Kidney epithelial cell (primary cell): ENCODE measurements at regions not wholly inside any gene's neighbourhood (a gene's known extent, or its start where the extent isn't known, plus 50 kb on each side); places are given as distances from the start of the nearest gene placed in this dataset.

ENCODE experiments used
- DNase-seq: peaks from one replicate; pipeline ENCODE4 v3.0.0-alpha.2; 2010; ENCODE audit warnings: low read depth
- H3K27me3 ChIP-seq: 2 replicates; pipeline ENCODE4 v1.6.0; 2011; ENCODE audit warnings: low read length; ENCODE audit not compliant: control insufficient read depth, insufficient read depth
- H3K36me3 ChIP-seq: 2 replicates; pipeline ENCODE4 v1.5.1; 2011; ENCODE audit warnings: low read length; ENCODE audit not compliant: control insufficient read depth, insufficient read depth
- H3K4me3 ChIP-seq: 2 replicates; pipeline ENCODE4 v1.5.1; 2011; ENCODE audit warnings: low read depth, mild to moderate bottlenecking, control low read depth, low read length
- CTCF ChIP-seq: IDR thresholded peaks from 2 replicates; pipeline ENCODE4 v1.5.1; 2011; ENCODE audit warnings: mild to moderate bottlenecking, moderate library complexity, low read length, control low read depth, inconsistent platforms; ENCODE audit not compliant: insufficient read depth, poor library complexity, severe bottlenecking

GRCh38 chr1:218572050-218572449, 226.9 kb downstream of the TGFB2 start:
- DNase-seq: no peak
- Histone ChIP-seq H3K4me3 (no peak overlapping the region), H3K27me3 (no peaks in the 10 kb centered on the region), H3K36me3 (no peaks in the 10 kb centered on the region)
- TF ChIP-seq CTCF: no peak

GRCh38 chr1:218573925-218574324, 228.8 kb downstream of the TGFB2 start:
- Histone ChIP-seq H3K36me3 (no peaks in the 10 kb centered on the region), H3K27me3 (no peaks in the 10 kb centered on the region), H3K4me3 (no peak overlapping the region)
- no peak for DNase-seq
- no peak for TF ChIP-seq CTCF

- TF ChIP-seq CTCF: no peak
- H3K4me3 ChIP-seq: no peak overlapping the region
- DNase-seq: no peak
- no peaks in the 10 kb centered on the region for H3K36me3 ChIP-seq
- no peaks in the 10 kb centered on the region for H3K27me3 ChIP-seq
Observed at GRCh38 chr1:218575079-218575478, 229.9 kb downstream of the TGFB2 start.

- Histone ChIP-seq H3K36me3 (no peaks in the 10 kb centered on the region), H3K27me3 (no peaks in the 10 kb centered on the region), H3K4me3 (no peak overlapping the region)
- TF ChIP-seq CTCF: no peak
- no peak for DNase-seq
Observed at GRCh38 chr1:218575856-218576255, 230.7 kb downstream of the TGFB2 start.

GRCh38 chr1:218582646-218583045, 237.5 kb downstream of the TGFB2 start:
- Histone ChIP-seq H3K4me3 (no peak overlapping the region), H3K27me3 (no peaks in the 10 kb centered on the region), H3K36me3 (no peaks in the 10 kb centered on the region)
- no peak for TF ChIP-seq CTCF
- DNase-seq: no peak

GRCh38 chr1:218584418-218585155, 239.5 kb downstream of the TGFB2 start:
- DNase-seq: no peak
- no peaks in the 10 kb centered on the region for H3K27me3 ChIP-seq
- no peak overlapping the region for H3K4me3 ChIP-seq
- H3K36me3 ChIP-seq: no peaks in the 10 kb centered on the region
- TF ChIP-seq CTCF: no peak
